SW 1271 (cell line): ENCODE measurements at regions not wholly inside any gene's neighbourhood (a gene's known extent, or its start where the extent isn't known, plus 50 kb on each side); places are given as distances from the start of the nearest gene placed in this dataset.

Experiments used
- DNase-seq, 2 experiments: peaks; one replicate each; lab custom pipeline; 2025; lab: John Stamatoyannopoulos, UW

DNA sequence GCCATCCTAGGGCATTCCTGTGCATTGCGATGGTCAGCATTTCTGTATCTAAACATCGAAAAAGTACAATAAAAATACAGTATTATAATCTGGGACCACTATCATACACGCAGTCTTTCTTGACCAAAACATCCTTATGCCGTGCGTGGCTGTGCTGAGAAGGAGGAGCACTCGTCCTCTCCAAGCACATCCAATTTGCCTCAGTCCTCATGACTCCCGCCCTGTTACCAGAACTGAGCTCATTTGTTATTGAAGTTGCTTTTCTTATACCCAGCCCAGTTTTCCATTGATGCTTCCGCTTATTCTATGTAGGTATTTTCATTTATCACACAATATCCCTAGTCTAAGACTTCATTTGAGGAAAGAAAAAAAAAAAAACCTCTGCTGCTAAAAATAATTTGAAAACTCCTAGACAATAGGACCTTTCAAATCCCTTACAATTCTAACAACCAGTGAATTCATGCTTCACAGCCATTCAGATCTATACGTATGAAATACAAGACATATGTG is 236.9 kb upstream of the PLEKHG7 start:
- DNase-seq = no peak

GRCh38 chr12:92464911-92465310 is 237.9 kb upstream of the PLEKHG7 start:
- no peak for DNase-seq

GRCh38 chr12:92463171-92463570 is 239.6 kb upstream of the PLEKHG7 start:
- no peak for DNase-seq

GRCh38 chr12:92462527-92462926 is 240.3 kb upstream of the PLEKHG7 start:
- DNase-seq = no peak

- DNase-seq = no peak
Observed at GRCh38 chr12:92462049-92462448, 240.7 kb upstream of the PLEKHG7 start.

DNA sequence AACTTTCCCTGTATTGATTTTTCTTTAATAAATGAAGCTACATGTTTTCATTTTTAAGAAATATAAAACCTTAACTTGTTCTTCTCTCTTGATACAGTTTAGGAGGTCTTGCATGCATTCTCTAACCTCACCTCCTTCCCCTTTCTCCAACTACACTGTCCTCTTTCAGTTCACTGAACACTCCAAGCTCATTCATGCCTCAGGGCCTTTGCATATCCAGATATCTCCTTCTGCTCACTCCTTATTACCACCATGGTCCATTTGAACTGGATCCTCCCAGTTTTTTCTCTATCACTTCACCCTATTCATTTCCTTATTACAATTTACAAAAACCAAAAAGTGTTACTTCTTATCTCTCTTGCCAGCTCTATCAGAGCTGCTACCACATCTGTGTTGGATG is 242.9 kb upstream of the PLEKHG7 start:
- no peak for DNase-seq

DNA sequence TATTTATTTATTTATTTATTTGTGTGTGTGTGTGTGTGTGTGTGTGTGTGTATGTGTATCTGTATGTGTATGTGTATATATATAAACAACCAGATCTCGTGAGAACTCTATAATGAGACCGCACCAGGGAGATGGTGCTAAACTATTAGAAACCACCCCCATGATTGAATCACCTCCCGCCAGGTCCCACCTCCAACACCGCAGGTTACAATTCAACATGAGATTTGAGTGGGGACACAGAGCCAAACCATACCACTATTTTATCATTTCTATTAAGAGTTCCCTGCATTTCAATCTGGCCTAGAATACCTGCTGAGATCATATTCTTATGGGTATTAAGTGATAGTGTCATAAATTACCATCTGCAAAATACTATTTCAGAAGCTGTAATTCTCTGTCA is 243.8 kb upstream of the PLEKHG7 start:
- no peak for DNase-seq

GRCh38 chr12:92457458-92458180 is 245.2 kb upstream of the PLEKHG7 start:
- DNase-seq = no peak

- no peak for DNase-seq
Observed at GRCh38 chr12:92452763-92453162, 250.0 kb upstream of the PLEKHG7 start.

- no peak for DNase-seq
Observed at GRCh38 chr12:92446083-92446460, 256.7 kb upstream of the PLEKHG7 start.

- no peak for DNase-seq
Observed at GRCh38 chr12:92445253-92446082, 257.3 kb upstream of the PLEKHG7 start.

GRCh38 chr12:92444763-92445162 is 258.0 kb upstream of the PLEKHG7 start:
- DNase-seq = no peak

- no peak for DNase-seq
Observed at GRCh38 chr12:92442782-92443181, 260.0 kb upstream of the PLEKHG7 start.

GRCh38 chr12:92440072-92440471 is 262.7 kb upstream of the PLEKHG7 start:
- DNase-seq = no peak

GRCh38 chr12:92439420-92439805 is 263.4 kb upstream of the PLEKHG7 start:
- no peak for DNase-seq

DNA sequence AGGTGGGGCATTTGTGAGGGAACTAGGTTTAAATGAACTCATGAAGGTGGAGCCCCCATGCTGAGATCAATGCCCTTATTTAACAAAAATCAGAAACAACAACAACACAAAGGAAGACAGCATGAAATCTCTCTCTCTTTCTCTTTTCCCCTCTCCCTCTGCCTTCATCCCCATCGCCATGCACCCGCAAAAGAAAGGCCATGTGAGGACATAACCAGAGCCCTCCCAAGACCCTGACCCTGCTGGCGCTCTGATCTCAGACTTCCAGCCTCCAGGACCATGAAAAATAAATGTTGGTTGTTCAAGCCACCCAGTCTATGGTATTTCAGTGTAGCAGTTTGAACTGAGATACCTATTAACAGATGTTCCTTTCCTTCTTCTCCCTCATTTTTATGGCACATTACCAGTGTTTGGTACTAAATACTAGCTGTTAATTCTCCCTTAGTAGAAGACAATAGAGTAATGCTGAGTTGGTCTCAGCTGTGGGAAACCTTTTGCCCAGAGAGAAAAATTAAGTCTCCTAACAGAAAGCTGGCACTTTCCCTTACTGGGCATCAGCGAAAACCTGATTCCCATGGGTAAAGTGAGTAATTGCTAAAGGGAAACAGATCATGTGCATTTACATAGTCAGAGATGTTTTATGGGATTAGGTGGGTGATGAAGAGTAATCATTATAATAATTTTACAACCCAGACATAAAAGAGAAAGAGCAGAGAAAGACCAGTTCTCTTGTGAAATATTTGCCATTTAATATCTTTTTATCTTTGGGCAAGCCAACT is 264.0 kb upstream of the PLEKHG7 start:
- no peak for DNase-seq

GRCh38 chr12:92437452-92437851 is 265.3 kb upstream of the PLEKHG7 start:
- DNase-seq = no peak

DNA sequence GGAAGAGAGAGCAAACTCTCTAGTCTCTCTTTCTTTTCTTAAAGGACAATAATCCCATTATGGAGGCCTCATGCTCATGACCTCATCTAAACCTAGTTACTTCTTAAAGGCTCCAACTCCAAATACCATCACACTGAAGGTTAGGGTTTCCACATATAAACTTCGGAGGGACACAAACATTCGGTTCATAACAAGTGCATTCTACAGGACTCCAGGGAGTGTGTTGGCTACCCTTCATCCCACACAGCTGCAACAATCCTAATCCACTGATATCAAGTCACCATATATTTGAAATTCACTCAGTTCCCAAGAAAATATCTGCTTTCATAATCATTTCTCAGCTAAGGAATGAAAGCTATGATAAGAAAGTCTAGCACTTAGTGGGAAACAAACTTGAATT is 265.9 kb upstream of the PLEKHG7 start:
- no peak for DNase-seq

DNA sequence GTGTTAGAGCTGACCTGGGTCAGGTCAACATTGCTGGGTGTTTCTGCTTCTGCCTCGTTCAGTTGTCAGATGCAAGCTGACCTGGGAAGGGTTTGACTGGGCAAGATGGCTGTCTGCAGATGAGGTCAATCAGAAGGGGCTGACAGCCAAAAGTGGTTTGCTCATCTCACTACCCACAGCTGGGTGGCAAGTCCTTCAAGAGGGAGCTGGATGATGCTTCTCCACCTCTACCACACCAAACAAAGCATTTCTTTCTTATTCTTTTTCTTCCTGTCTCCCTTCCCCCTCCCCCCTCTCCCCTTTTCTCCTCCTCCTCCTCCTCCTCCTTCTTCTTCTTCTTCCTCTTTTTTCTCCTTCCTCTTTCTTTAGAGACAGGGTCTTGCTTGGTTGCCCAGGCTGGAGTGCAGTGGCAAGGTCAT is 268.2 kb upstream of the PLEKHG7 start:
- DNase-seq = no peak

- DNase-seq = no peak
Observed at GRCh38 chr12:92432724-92433441, 269.9 kb upstream of the PLEKHG7 start.

- DNase-seq = no peak
Observed at GRCh38 chr12:92431146-92431545, 271.6 kb upstream of the PLEKHG7 start.

GRCh38 chr12:92426332-92426731 is 276.5 kb upstream of the PLEKHG7 start:
- DNase-seq = no peak
